ENCODE measurements at regions not wholly inside any gene's neighbourhood (a gene's known extent, or its start where the extent isn't known, plus 50 kb on each side); places are given as distances from the start of the nearest gene placed in this dataset.

GRCh38 chr2:59956981-59957380, 596.5 kb downstream of the BCL11A start:
- no peaks in the 10 kb centered on the region for H3K27me3 ChIP-seq (ENCODE audit: control insufficient read depth, insufficient read depth, low read length)
- DNase-seq (ENCODE audit: low read depth), result no peak
- ChIA-PET CTCF (no interaction called here), POLR2A (no interaction called here)
- no peak overlapping the region for H3K4me3 ChIP-seq (ENCODE audit: low read depth, low read length)
- no peaks in the 10 kb centered on the region for H3K36me3 ChIP-seq (ENCODE audit: control insufficient read depth, insufficient read depth, low read length)
- TF ChIP-seq CTCF (IDR thresholded peaks at IDR 0.05; ENCODE audit: insufficient read depth, low read depth, low read length), result no peak

- ChIA-PET CTCF (no interaction called here), POLR2A (no interaction called here)
- no peaks in the 10 kb centered on the region for H3K27me3 ChIP-seq (ENCODE audit: control insufficient read depth, insufficient read depth, low read length)
- TF ChIP-seq CTCF (IDR thresholded peaks at IDR 0.05; ENCODE audit: insufficient read depth, low read depth, low read length), result no peak
- no peak for DNase-seq (ENCODE audit: low read depth)
- H3K4me3 ChIP-seq (ENCODE audit: low read depth, low read length), result no peak overlapping the region
- no peaks in the 10 kb centered on the region for H3K36me3 ChIP-seq (ENCODE audit: control insufficient read depth, insufficient read depth, low read length)
Observed at GRCh38 chr2:59947917-59948541, 605.4 kb downstream of the BCL11A start.

- DNase-seq (ENCODE audit: low read depth), result no peak
- CTCF ChIA-PET, result no interaction called here
- POLR2A ChIA-PET, result no interaction called here
Observed at GRCh38 chr2:59947209-59947608, 606.2 kb downstream of the BCL11A start.

GRCh38 chr2:59939236-59939635, 614.2 kb downstream of the BCL11A start:
- POLR2A ChIA-PET, result no interaction called here
- H3K4me3 ChIP-seq (ENCODE audit: low read depth, low read length), result no peak overlapping the region
- CTCF ChIA-PET, result no interaction called here
- no peak for DNase-seq (ENCODE audit: low read depth)
- no peak for TF ChIP-seq CTCF (IDR thresholded peaks at IDR 0.05; ENCODE audit: insufficient read depth, low read depth, low read length)
- H3K27me3 ChIP-seq (ENCODE audit: control insufficient read depth, insufficient read depth, low read length), result no peaks in the 10 kb centered on the region
- H3K36me3 ChIP-seq (ENCODE audit: control insufficient read depth, insufficient read depth, low read length), result no peaks in the 10 kb centered on the region

More at GRCh38 chr2:59947209-59947608, 606.2 kb downstream of the BCL11A start:
- Histone ChIP-seq H3K27me3 (ENCODE audit: control insufficient read depth, insufficient read depth, low read length) (no peaks in the 10 kb centered on the region), H3K4me3 (ENCODE audit: low read depth, low read length) (no peak overlapping the region), H3K36me3 (ENCODE audit: control insufficient read depth, insufficient read depth, low read length) (no peaks in the 10 kb centered on the region)
- no peak for TF ChIP-seq CTCF (IDR thresholded peaks at IDR 0.05; ENCODE audit: insufficient read depth, low read depth, low read length)

- ChIA-PET CTCF (no interaction called here), POLR2A (no interaction called here)
- TF ChIP-seq CTCF (IDR thresholded peaks at IDR 0.05; ENCODE audit: insufficient read depth, low read depth, low read length), result no peak
- Histone ChIP-seq H3K36me3 (ENCODE audit: control insufficient read depth, insufficient read depth, low read length) (no peaks in the 10 kb centered on the region), H3K27me3 (ENCODE audit: control insufficient read depth, insufficient read depth, low read length) (no peaks in the 10 kb centered on the region), H3K4me3 (ENCODE audit: low read depth, low read length) (no peak overlapping the region)
- no peak for DNase-seq (ENCODE audit: low read depth)
Observed at GRCh38 chr2:59938181-59938580, 615.3 kb downstream of the BCL11A start.
